ENCODE measurements at regions not wholly inside any gene's neighbourhood (a gene's known extent, or its start where the extent isn't known, plus 50 kb on each side); places are given as distances from the start of the nearest gene placed in this dataset.

GRCh38 chr21:14890141-14890540 is 174.7 kb downstream of the NRIP1 start:
- TF ChIP-seq, protein P1, sequence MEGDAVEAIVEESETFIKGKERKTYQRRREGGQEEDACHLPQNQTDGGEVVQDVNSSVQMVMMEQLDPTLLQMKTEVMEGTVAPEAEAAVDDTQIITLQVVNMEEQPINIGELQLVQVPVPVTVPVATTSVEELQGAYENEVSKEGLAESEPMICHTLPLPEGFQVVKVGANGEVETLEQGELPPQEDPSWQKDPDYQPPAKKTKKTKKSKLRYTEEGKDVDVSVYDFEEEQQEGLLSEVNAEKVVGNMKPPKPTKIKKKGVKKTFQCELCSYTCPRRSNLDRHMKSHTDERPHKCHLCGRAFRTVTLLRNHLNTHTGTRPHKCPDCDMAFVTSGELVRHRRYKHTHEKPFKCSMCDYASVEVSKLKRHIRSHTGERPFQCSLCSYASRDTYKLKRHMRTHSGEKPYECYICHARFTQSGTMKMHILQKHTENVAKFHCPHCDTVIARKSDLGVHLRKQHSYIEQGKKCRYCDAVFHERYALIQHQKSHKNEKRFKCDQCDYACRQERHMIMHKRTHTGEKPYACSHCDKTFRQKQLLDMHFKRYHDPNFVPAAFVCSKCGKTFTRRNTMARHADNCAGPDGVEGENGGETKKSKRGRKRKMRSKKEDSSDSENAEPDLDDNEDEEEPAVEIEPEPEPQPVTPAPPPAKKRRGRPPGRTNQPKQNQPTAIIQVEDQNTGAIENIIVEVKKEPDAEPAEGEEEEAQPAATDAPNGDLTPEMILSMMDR (IDR thresholded peaks at IDR 0.05) = no peak
- TF ChIP-seq POLR2A (IDR thresholded peaks at IDR 0.05) = no peak
